CD14-positive monocyte (primary cell): ENCODE measurements at regions not wholly inside any gene's neighbourhood (a gene's known extent, or its start where the extent isn't known, plus 50 kb on each side); places are given as distances from the start of the nearest gene placed in this dataset.

Experiments
- DNase-seq, 3 donors: peaks; one replicate each; pipeline ENCODE4 v3.0.0-alpha.2; 2011 to 2022
- H2AFZ ChIP-seq: 2 replicates; pipeline ENCODE4 v1.6.0; 2012; ENCODE audit warnings: mild to moderate bottlenecking, low read depth, low read length, inconsistent platforms; ENCODE audit not compliant: insufficient read depth, poor library complexity, severe bottlenecking
- H3K27ac ChIP-seq, 2 donors: 1 replicate in 1 of 2; 2 replicates in 1 of 2; pipeline ENCODE4 v1.5.1; 2012 to 2013; ENCODE audit warnings: low read length in 2 of 2, control low read depth in 1 of 2, inconsistent platforms in 1 of 2, low read depth in 1 of 2, mild to moderate bottlenecking in 1 of 2
- H3K27me3 ChIP-seq, 2 donors: one replicate each; pipeline versions ENCODE4 v1.6.0 to v1.6.1; 2011 to 2013; ENCODE audit warnings: low read length in 2 of 2; ENCODE audit not compliant: control insufficient read depth in 2 of 2, insufficient read depth in 2 of 2
- H3K36me3 ChIP-seq, 2 donors: replicated peaks in 1 of 2; 1 replicate in 1 of 2; 2 replicates in 1 of 2; pipeline versions ENCODE4 v1.5.1 to v1.6.1; 2012 to 2013; ENCODE audit warnings: low read length in 2 of 2, control low read depth in 1 of 2, inconsistent platforms in 1 of 2, mild to moderate bottlenecking in 1 of 2; ENCODE audit not compliant: insufficient read depth in 2 of 2, control insufficient read depth in 1 of 2
- H3K4me1 ChIP-seq, 2 donors: 1 replicate in 1 of 2; 2 replicates in 1 of 2; pipeline versions ENCODE4 v1.5.1 to v1.6.1; 2012 to 2013; ENCODE audit warnings: low read length in 2 of 2, control low read depth in 1 of 2, inconsistent platforms in 1 of 2, mild to moderate bottlenecking in 1 of 2, moderate library complexity in 1 of 2; ENCODE audit not compliant: insufficient read depth in 2 of 2, control insufficient read depth in 1 of 2
- H3K4me2 ChIP-seq: replicated peaks from 2 replicates; pipeline ENCODE3; 2012; ENCODE audit warnings: low read length, moderate library complexity, mild to moderate bottlenecking; ENCODE audit not compliant: poor library complexity, severe bottlenecking; ENCODE audit errors: extremely low read depth
- H3K4me3 ChIP-seq, 3 experiments: fragments of 200-600 bp in 1 of 3; sonication (generic) in 1 of 3; replicated peaks in 1 of 3; 1 replicate in 2 of 3; 2 replicates in 1 of 3; pipeline ENCODE4 v1.5.1; 2011 to 2013; ENCODE audit warnings: low read length in 3 of 3, mild to moderate bottlenecking in 3 of 3, control low read depth in 2 of 3, low read depth in 2 of 3, inconsistent platforms in 1 of 3, moderate library complexity in 1 of 3
- H3K79me2 ChIP-seq: 2 replicates; pipeline ENCODE4 v1.6.0; 2012; ENCODE audit warnings: mild to moderate bottlenecking, control low read depth, inconsistent platforms, low read length, moderate library complexity; ENCODE audit not compliant: insufficient read depth
- H3K9ac ChIP-seq: 2 replicates; pipeline ENCODE4 v1.6.0; 2017; ENCODE audit warnings: low read length, mild to moderate bottlenecking; ENCODE audit not compliant: insufficient read depth, poor library complexity, severe bottlenecking
- H3K9me3 ChIP-seq, 2 donors: replicated peaks in 1 of 2; 1 replicate in 1 of 2; 2 replicates in 1 of 2; pipeline versions ENCODE4 v1.5.1 to v1.6.1; 2012 to 2013; ENCODE audit warnings: low read length in 2 of 2, control low read depth in 1 of 2; ENCODE audit not compliant: control insufficient read depth in 1 of 2, insufficient read depth in 1 of 2
- H4K20me1 ChIP-seq: 2 replicates; pipeline ENCODE4 v1.6.0; 2012; ENCODE audit warnings: mild to moderate bottlenecking, low read length, control low read depth, moderate library complexity; ENCODE audit not compliant: insufficient read depth
- H3K27ac Mint-ChIP-seq, 7 donors: one replicate each; pipeline ENCODE4 v1.8.0; 2020; ENCODE audit warnings: mild to moderate bottlenecking in 7 of 7, mixed read lengths in 7 of 7, moderate library complexity in 6 of 7, inconsistent platforms in 2 of 7
- H3K27me3 Mint-ChIP-seq, 3 donors: one replicate each; pipeline ENCODE4 v1.8.0; 2021 to 2022; ENCODE audit warnings: low read depth in 3 of 3, mild to moderate bottlenecking in 3 of 3, mixed read lengths in 3 of 3, moderate library complexity in 3 of 3, inconsistent platforms in 1 of 3
- H3K36me3 Mint-ChIP-seq, 2 donors: one replicate each; pipeline ENCODE4 v1.8.0; 2020; ENCODE audit warnings: mixed read lengths in 2 of 2, inconsistent platforms in 1 of 2, mild to moderate bottlenecking in 1 of 2
- H3K4me1 Mint-ChIP-seq: one replicate; pipeline ENCODE4 v1.8.0; 2020; ENCODE audit warnings: mild to moderate bottlenecking, mixed read lengths
- H3K4me3 Mint-ChIP-seq, 2 donors: one replicate each; pipeline ENCODE4 v1.8.0; 2020; ENCODE audit warnings: mild to moderate bottlenecking in 2 of 2, mixed read lengths in 2 of 2, moderate library complexity in 1 of 2
- H3K9me3 Mint-ChIP-seq, 7 donors: one replicate each; pipeline ENCODE4 v1.8.0; 2020 to 2022; ENCODE audit warnings: mixed read lengths in 7 of 7, mild to moderate bottlenecking in 6 of 7, moderate library complexity in 6 of 7, inconsistent platforms in 2 of 7
- WGBS: methylation state at CpG from one replicate; pipeline ENCODE4 v1.1.5; 2013; ENCODE audit warnings: missing lambda C conversion rate; ENCODE audit not compliant: insufficient coverage; 5-methylcytosine and 5-hydroxymethylcytosine counted together
- intact Hi-C, 2 donors: fragments of 100-400 bp; cut with micrococcal nuclease; formaldehyde crosslinking; loops; one replicate each; pipeline versions ENCODE4 v1.15.0 to v1.15.1; 2023
- TF ChIP-seq, protein P1 (sequence below): fragments of 200-600 bp; IDR thresholded peaks from one replicate; pipeline ENCODE4 v1.8.0; 2022; ENCODE audit warnings: antibody characterized with exemption, mild to moderate bottlenecking

DNA sequence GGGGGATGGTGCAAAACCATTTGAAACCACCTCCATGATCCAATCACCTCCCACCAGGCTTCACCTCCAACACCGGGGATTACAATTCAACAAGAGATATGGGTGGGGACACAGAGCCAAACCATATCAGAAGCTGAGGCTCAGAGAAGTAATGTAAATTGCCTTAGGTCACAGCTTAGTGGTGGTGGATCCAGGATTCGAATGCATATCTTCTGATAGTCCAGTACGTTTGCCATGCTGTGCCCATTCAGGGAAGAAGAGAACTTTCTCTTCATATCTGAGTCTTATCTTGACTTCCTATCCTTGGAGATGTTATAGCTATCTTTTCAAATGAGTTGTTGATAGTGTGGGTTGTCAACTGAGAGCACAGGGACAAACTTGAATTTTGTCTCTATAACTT lies 325.5 kb downstream of the ZIC3 start:
- Histone ChIP-seq H3K9ac (no peak overlapping the region), H3K4me3 (no peak overlapping the region), H3K9me3 (no peaks in the 10 kb centered on the region), H3K36me3 (no peaks in the 10 kb centered on the region), H3K79me2 (no peaks in the 10 kb centered on the region), H3K4me1 (no peaks in the 10 kb centered on the region), H3K4me2 (no peak overlapping the region), H3K27ac (no peak overlapping the region), H2AFZ (no peak overlapping the region), H4K20me1 (no peaks in the 10 kb centered on the region), H3K27me3 (no peaks in the 10 kb centered on the region)
- H3K4me3 Mint-ChIP-seq = no peak overlapping the region
- DNase-seq = no peak
- H3K27me3 Mint-ChIP-seq = no peaks in the 10 kb centered on the region
- H3K9me3 Mint-ChIP-seq = peaks cover 0 to 4% (median 0%) of the 10 kb centered on the region in 7 donors
- H3K36me3 Mint-ChIP-seq = no peaks in the 10 kb centered on the region
- no peak overlapping the region for H3K27ac Mint-ChIP-seq
- intact Hi-C loops = no loop called here
- no CpG with 5 or more reads among the region's 3 CpGs for WGBS
- no peaks in the 10 kb centered on the region for H3K4me1 Mint-ChIP-seq
- TF ChIP-seq, protein P1, sequence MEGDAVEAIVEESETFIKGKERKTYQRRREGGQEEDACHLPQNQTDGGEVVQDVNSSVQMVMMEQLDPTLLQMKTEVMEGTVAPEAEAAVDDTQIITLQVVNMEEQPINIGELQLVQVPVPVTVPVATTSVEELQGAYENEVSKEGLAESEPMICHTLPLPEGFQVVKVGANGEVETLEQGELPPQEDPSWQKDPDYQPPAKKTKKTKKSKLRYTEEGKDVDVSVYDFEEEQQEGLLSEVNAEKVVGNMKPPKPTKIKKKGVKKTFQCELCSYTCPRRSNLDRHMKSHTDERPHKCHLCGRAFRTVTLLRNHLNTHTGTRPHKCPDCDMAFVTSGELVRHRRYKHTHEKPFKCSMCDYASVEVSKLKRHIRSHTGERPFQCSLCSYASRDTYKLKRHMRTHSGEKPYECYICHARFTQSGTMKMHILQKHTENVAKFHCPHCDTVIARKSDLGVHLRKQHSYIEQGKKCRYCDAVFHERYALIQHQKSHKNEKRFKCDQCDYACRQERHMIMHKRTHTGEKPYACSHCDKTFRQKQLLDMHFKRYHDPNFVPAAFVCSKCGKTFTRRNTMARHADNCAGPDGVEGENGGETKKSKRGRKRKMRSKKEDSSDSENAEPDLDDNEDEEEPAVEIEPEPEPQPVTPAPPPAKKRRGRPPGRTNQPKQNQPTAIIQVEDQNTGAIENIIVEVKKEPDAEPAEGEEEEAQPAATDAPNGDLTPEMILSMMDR = no peak

GRCh38 chrX:137896123-137896522 lies 330.2 kb downstream of the ZIC3 start:
- Histone ChIP-seq H3K27me3 (no peaks in the 10 kb centered on the region), H3K9ac (no peak overlapping the region), H2AFZ (no peak overlapping the region), H3K27ac (no peak overlapping the region), H3K36me3 (no peaks in the 10 kb centered on the region), H3K9me3 (no peaks in the 10 kb centered on the region), H3K4me3 (no peak overlapping the region), H3K4me1 (no peaks in the 10 kb centered on the region), H4K20me1 (no peaks in the 10 kb centered on the region), H3K4me2 (no peak overlapping the region), H3K79me2 (no peaks in the 10 kb centered on the region)
- no peak overlapping the region for H3K4me3 Mint-ChIP-seq
- H3K27me3 Mint-ChIP-seq = no peaks in the 10 kb centered on the region
- H3K27ac Mint-ChIP-seq = no peak overlapping the region
- no peaks in the 10 kb centered on the region for H3K4me1 Mint-ChIP-seq
- no peak for DNase-seq
- peaks cover 0 to 4% (median 0%) of the 10 kb centered on the region in 7 donors for H3K9me3 Mint-ChIP-seq
- H3K36me3 Mint-ChIP-seq = no peaks in the 10 kb centered on the region
- intact Hi-C loops = no loop called here
- TF ChIP-seq, protein P1 = no peak
- 66% methylated on average over 3 of the region's 3 CpGs for whole genome bisulfite sequencing
